Mammary epithelial cell (primary cell): ENCODE measurements at regions not wholly inside any gene's neighbourhood (a gene's known extent, or its start where the extent isn't known, plus 50 kb on each side); places are given as distances from the start of the nearest gene placed in this dataset.

Experiments used
- EZH2 ChIP-seq: IDR thresholded peaks from 2 replicates; pipeline ENCODE4 v1.6.1; 2012; ENCODE audit warnings: low read length, inconsistent platforms, borderline replicate concordance
- TF ChIP-seq, protein P1 (sequence below), 2 donors: IDR thresholded peaks in 1 of 2; conservative IDR thresholded peaks in 1 of 2; 2 replicates each; pipeline ENCODE4 v1.5.1; 2011 to 2012; ENCODE audit warnings: inconsistent platforms in 2 of 2, low read length in 2 of 2, mild to moderate bottlenecking in 2 of 2, control low read depth in 1 of 2, low read depth in 1 of 2; ENCODE audit not compliant: insufficient read depth in 1 of 2; ENCODE audit errors: extremely low read depth in 1 of 2

DNA sequence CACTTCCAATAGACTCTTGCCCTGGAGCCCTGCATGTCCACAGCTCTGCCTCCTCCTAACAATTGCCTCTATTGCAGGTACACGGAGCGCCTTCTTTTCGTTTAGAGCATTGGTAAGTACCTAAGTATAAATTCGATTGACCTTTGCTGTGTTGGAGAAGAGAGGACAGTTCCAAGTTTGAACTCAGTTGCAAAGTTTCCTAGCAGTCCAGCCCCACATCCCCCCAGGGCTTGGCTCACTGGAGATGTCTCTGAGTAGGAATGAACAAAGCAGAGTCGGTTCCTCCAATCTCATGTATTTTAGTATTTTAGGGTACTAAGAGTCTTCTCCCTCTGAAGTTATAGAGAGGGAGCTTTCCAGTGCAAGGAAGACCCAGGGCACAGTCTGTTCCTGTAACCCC, 238.9 kb upstream of the AJAP1 start:
- no peak for TF ChIP-seq EZH2
- TF ChIP-seq, protein P1, sequence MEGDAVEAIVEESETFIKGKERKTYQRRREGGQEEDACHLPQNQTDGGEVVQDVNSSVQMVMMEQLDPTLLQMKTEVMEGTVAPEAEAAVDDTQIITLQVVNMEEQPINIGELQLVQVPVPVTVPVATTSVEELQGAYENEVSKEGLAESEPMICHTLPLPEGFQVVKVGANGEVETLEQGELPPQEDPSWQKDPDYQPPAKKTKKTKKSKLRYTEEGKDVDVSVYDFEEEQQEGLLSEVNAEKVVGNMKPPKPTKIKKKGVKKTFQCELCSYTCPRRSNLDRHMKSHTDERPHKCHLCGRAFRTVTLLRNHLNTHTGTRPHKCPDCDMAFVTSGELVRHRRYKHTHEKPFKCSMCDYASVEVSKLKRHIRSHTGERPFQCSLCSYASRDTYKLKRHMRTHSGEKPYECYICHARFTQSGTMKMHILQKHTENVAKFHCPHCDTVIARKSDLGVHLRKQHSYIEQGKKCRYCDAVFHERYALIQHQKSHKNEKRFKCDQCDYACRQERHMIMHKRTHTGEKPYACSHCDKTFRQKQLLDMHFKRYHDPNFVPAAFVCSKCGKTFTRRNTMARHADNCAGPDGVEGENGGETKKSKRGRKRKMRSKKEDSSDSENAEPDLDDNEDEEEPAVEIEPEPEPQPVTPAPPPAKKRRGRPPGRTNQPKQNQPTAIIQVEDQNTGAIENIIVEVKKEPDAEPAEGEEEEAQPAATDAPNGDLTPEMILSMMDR (conservative IDR thresholded peaks at IDR 0.05 in 1 of 2, IDR thresholded peaks at IDR 0.05 in 1 of 2; ENCODE audit: extremely low read depth in 1 of 2, insufficient read depth in 1 of 2, low read depth in 1 of 2, low read length in 2 of 2), result no peak
